RWPE1 (cell line): ENCODE measurements at regions not wholly inside any gene's neighbourhood (a gene's known extent, or its start where the extent isn't known, plus 50 kb on each side); places are given as distances from the start of the nearest gene placed in this dataset.
A peak's percentile ranks its signal among the peaks of the same experiment; 100 is the strongest.

Experiments used
- CTCF ChIA-PET: fragments of 350-600 bp; sonication (Branson Sonifier 250); formaldehyde crosslinking; extraction: SDS; loops from one replicate; lab custom pipeline; 2021; lab: Yijun Ruan, JAX
- POLR2A ChIA-PET: fragments of 400-600 bp; formaldehyde crosslinking; extraction: SDS; loops from one replicate; lab custom pipeline; 2020; ENCODE audit warnings: antibody characterized with exemption; ENCODE audit not compliant: low non-redundant PET; lab: Yijun Ruan, JAX
- DNase-seq: peaks from one replicate; pipeline ENCODE4 v3.0.0; 2012; ENCODE audit warnings: low spot score
- H3K27ac ChIP-seq: fragments of 450-650 bp; 2 replicates; pipeline ENCODE4 v1.5.1; 2017
- CTCF ChIP-seq: fragments of 450-650 bp; conservative IDR thresholded peaks from 2 replicates; pipeline ENCODE4 v1.5.1; 2017; ENCODE audit warnings: low read depth, mild to moderate bottlenecking

GRCh38 chr2:235162837-235163197 is 211.0 kb downstream of the SH3BP4 start:
- no peak for TF ChIP-seq CTCF
- ChIA-PET POLR2A (no interaction called here), CTCF (interaction anchor here (0.7 kb wide), 1 partner anchor 232 kb away, joined by 3 read pairs; no protein-coding TSS in a partner anchor)

DNA sequence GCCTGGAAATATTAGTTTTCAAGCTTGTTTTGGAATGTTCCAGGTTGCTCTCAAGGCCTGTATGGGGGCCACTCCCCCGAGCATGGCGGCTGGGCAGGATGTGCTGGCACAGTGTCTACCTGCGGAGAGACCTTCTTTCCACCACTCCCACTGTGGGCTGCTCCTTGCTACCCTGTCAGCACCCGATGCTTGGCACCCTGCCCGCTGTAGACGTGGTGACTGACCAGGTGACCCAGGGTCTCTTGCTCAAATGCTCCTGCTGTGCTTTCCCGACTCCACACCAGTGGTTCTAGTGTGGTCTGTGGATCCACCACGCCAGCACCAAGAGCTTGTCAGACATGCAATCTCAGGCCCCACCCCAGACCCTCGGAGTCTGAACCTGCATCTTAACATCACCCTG is 213.3 kb downstream of the SH3BP4 start:
- CTCF ChIA-PET = interaction anchor here (0.7 kb wide), 1 partner anchor 31 kb away, joined by 3 read pairs; no protein-coding TSS in a partner anchor

More at GRCh38 chr2:235162837-235163197, 211.0 kb downstream of the SH3BP4 start:
- no peak overlapping the region for H3K27ac ChIP-seq
- no peak for DNase-seq

GRCh38 chr2:235165631-235166030 is 213.8 kb downstream of the SH3BP4 start:
- TF ChIP-seq CTCF = no peak
- ChIA-PET POLR2A (no interaction called here), CTCF (interaction anchor here (0.7 kb wide), 1 partner anchor 31 kb away, joined by 3 read pairs; no protein-coding TSS in a partner anchor)
- DNase-seq = no peak
- H3K27ac ChIP-seq = no peak overlapping the region

More for the DNA sequence above, 213.3 kb downstream of the SH3BP4 start:
- H3K27ac ChIP-seq = no peak overlapping the region
- no peak for TF ChIP-seq CTCF
- no peak for DNase-seq
- POLR2A ChIA-PET = no interaction called here

GRCh38 chr2:235168174-235168979 is 216.6 kb downstream of the SH3BP4 start:
- POLR2A ChIA-PET = no interaction called here
- DNase-seq = no peak
- no peak for TF ChIP-seq CTCF
- H3K27ac ChIP-seq = no peak overlapping the region
- CTCF ChIA-PET = no interaction called here

DNA sequence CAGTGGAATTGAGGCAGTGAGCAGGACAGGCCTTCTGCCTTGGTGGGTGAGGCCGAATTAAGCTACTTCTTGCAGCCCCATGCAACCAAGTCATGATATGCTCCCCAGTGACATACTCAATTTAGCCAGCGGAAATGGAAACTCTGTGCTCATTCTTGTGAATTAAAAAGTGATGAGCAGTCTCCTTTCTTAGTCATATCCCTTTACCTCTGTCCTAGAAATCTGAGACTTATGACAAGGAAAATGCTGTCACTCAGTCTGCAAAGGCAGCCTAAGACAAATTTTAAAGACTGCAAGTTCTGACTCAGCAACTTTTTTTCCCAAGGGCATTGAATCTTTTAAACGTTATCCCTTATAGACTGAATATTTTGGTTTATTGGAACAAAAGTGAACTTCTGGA is 218.2 kb downstream of the SH3BP4 start:
- DNase-seq = peak; percentile 45
- TF ChIP-seq CTCF = no peak
- H3K27ac ChIP-seq = peak overlapping the region; percentile 54
- CTCF ChIA-PET = interaction anchor here (0.7 kb wide), 1 partner anchor 13 kb away, joined by 3 read pairs; no protein-coding TSS in a partner anchor
- POLR2A ChIA-PET = no interaction called here

- TF ChIP-seq CTCF = no peak; the same call in 1 of the 2 replicates
- peak; percentile 80 for DNase-seq
- ChIA-PET CTCF (interaction anchor here (0.6 to 0.7 kb wide), 2 partner anchors 12 to 29 kb away, joined by 3 read pairs; no protein-coding TSS in a partner anchor), POLR2A (no interaction called here)
- H3K27ac ChIP-seq = peak overlapping the region; percentile 60
These were observed 219.0 kb downstream of the SH3BP4 start for GRCh38 chr2:235170536-235171521.
